GM12878 (cell line): ENCODE measurements at regions not wholly inside any gene's neighbourhood (a gene's known extent, or its start where the extent isn't known, plus 50 kb on each side); places are given as distances from the start of the nearest gene placed in this dataset.

ENCODE experiments used
- ASH2L ChIP-seq: fragments of 300-600, 200-600 bp; sonication (generic); IDR thresholded peaks from 2 replicates; pipeline ENCODE4 v1.6.1; 2017; ENCODE audit warnings: low read depth, mild to moderate bottlenecking, borderline replicate concordance
- ATF7 ChIP-seq: fragments of 450-650 bp; IDR thresholded peaks from 2 replicates; pipeline ENCODE4 v1.6.1; 2016; ENCODE audit warnings: low read depth, mild to moderate bottlenecking
- BHLHE40 ChIP-seq, 2 experiments: fragments of 450-650 bp in 1 of 2; IDR thresholded peaks; 2 replicates each; pipeline ENCODE4 v1.6.1; 2011 to 2017; ENCODE audit warnings: low read depth in 2 of 2, borderline replicate concordance in 1 of 2, improper control_type of control experiment in 1 of 2, low read length in 1 of 2, mild to moderate bottlenecking in 1 of 2
- CEBPB ChIP-seq, 2 experiments: fragments of 150-350 bp in 1 of 2; IDR thresholded peaks; 2 replicates each; pipeline ENCODE4 v1.6.1; 2012 to 2014; ENCODE audit warnings: low read depth in 2 of 2, low read length in 2 of 2, borderline replicate concordance in 1 of 2, inconsistent platforms in 1 of 2
- DPF2 ChIP-seq: fragments of 450-650 bp; IDR thresholded peaks from 2 replicates; pipeline ENCODE4 v1.6.1; 2017; ENCODE audit warnings: mild to moderate bottlenecking
- ETV6 ChIP-seq, 2 experiments: fragments of 450-650 bp in 1 of 2; IDR thresholded peaks in 1 of 2; conservative IDR thresholded peaks in 1 of 2; 2 replicates each; pipeline ENCODE4 v1.6.1; 2014; ENCODE audit warnings: antibody characterized with exemption in 1 of 2, borderline replicate concordance in 1 of 2, low read depth in 1 of 2, mild to moderate bottlenecking in 1 of 2, moderate library complexity in 1 of 2
- GABPA ChIP-seq: IDR thresholded peaks from 2 replicates; pipeline ENCODE4 v1.6.1; 2014; ENCODE audit warnings: antibody characterized with exemption, low read depth, mild to moderate bottlenecking, inconsistent platforms
- LARP7 ChIP-seq: fragments of 450-650 bp; IDR thresholded peaks from 2 replicates; pipeline ENCODE4 v1.6.1; 2017; ENCODE audit warnings: mild to moderate bottlenecking
- NR2F1 ChIP-seq: fragments of 450-650 bp; conservative IDR thresholded peaks from 2 replicates; pipeline ENCODE4 v1.6.1; 2017; ENCODE audit warnings: mild to moderate bottlenecking
- PAX5 ChIP-seq: IDR thresholded peaks from 2 replicates; pipeline ENCODE4 v1.6.1; 2011; ENCODE audit warnings: low read depth, low read length, borderline replicate concordance
- YBX1 ChIP-seq: fragments of 450-650 bp; IDR thresholded peaks from 2 replicates; pipeline ENCODE4 v1.6.1; 2016; ENCODE audit warnings: antibody characterized with exemption
- TF ChIP-seq, protein P1 (sequence below): fragments of 450-650 bp; formaldehyde crosslinking; IDR thresholded peaks from 2 replicates; pipeline ENCODE4 v1.5.0; 2022; ENCODE audit warnings: mild to moderate bottlenecking, missing genetic modification characterization

DNA sequence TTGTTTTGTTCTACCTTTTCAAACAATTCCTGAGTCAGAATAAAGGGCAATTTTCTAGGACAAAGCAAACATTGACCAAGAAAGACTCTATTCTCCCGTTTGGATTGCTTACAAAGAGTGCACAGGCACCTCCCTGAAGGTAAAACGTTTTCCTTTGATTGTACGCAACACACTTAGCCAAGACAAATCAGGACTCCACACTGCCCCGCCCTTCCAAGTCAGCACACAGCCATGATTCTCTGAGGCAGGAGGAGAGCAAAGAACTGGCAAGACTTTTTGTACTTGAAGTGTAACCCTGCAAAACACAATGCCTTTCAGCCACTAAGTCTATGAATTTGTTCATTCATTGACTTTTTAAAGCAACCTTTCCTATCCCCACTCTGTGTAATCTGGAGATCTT, 85.0 kb upstream of the FAM180A start (continued):
- TF ChIP-seq BHLHE40 (IDR thresholded peaks at IDR 0.05; ENCODE audit: borderline replicate concordance in 1 of 2, low read depth in 2 of 2, low read length in 1 of 2) (no peak), PAX5 (no peak), CEBPB (IDR thresholded peaks at IDR 0.05; ENCODE audit: borderline replicate concordance in 1 of 2, low read depth in 2 of 2, low read length in 2 of 2) (no peak), GABPA (no peak), ATF7 (no peak), NR2F1 (no peak), ETV6 (conservative IDR thresholded peaks at IDR 0.05 in 1 of 2, IDR thresholded peaks at IDR 0.05 in 1 of 2; ENCODE audit: borderline replicate concordance in 1 of 2, low read depth in 1 of 2) (no peak), LARP7 (no peak), DPF2 (no peak), YBX1 (no peak), ASH2L (no peak)
- TF ChIP-seq, protein P1, sequence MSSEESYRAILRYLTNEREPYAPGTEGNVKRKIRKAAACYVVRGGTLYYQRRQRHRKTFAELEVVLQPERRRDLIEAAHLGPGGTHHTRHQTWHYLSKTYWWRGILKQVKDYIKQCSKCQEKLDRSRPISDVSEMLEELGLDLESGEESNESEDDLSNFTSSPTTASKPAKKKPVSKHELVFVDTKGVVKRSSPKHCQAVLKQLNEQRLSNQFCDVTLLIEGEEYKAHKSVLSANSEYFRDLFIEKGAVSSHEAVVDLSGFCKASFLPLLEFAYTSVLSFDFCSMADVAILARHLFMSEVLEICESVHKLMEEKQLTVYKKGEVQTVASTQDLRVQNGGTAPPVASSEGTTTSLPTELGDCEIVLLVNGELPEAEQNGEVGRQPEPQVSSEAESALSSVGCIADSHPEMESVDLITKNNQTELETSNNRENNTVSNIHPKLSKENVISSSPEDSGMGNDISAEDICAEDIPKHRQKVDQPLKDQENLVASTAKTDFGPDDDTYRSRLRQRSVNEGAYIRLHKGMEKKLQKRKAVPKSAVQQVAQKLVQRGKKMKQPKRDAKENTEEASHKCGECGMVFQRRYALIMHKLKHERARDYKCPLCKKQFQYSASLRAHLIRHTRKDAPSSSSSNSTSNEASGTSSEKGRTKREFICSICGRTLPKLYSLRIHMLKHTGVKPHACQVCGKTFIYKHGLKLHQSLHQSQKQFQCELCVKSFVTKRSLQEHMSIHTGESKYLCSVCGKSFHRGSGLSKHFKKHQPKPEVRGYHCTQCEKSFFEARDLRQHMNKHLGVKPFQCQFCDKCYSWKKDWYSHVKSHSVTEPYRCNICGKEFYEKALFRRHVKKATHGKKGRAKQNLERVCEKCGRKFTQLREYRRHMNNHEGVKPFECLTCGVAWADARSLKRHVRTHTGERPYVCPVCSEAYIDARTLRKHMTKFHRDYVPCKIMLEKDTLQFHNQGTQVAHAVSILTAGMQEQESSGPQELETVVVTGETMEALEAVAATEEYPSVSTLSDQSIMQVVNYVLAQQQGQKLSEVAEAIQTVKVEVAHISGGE (CRISPR knock-in tag) = no peak
